ENCODE measurements at regions not wholly inside any gene's neighbourhood (a gene's known extent, or its start where the extent isn't known, plus 50 kb on each side); places are given as distances from the start of the nearest gene placed in this dataset.

DNA sequence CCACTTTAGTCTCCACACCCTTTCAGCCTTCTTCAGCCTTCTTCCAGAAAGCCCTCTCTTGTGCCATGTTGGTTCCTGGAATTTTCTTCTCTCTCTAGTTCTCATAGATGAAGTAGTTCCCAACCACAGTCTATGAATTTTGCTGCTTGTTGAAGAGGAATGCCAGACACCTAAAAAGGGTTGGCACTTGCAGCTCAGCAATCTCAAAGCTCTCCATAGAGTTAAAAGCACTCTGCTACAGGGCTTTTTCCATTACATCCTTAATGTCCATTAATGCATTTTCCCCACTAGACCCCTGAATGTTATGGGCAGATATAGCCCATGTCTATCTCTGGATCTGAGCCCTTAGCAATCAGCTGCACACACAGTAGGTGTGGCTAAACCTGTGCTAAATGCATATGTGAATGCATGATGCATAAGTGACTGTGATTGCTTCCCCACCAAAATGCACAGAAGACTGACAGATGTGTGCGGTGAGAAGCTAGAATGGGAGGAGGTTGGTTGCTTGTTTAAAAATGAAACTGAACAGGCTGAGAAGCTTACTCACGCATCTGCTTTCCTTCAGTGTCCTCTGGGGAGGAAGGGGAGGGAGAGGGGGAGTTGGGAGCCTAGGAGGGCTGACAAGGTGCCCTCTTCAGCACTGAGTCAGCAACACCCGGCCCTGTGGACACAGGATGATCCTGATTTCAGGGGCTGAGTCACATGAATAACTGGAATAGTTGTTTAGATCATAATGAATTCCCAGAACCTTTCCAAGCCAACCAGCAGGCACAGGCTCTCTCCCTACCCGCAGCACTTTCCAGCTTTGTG, 146.1 kb upstream of the FGGY start:
- DNase-seq (ENCODE audit: low read depth), result no peak

DNA sequence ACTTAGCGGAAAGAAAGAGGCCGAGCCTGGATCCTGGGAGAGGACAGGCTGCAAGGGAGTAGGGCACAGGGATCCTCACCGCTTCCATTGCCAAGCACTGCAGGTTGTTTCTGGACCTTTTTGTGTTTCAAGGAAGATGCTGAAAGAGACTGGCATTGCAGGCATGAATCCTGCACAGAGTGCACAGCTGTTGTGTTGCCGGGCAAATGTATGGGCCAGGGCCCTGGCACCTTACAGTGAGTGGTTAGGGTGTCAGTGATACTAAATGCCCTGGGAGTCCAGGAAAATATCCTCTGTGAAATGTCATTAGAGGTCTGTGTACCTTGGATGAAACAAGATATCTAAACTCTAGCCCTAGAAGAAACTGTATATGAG, 145.5 kb upstream of the FGGY start:
- DNase-seq (ENCODE audit: low read depth), result no peak

DNA sequence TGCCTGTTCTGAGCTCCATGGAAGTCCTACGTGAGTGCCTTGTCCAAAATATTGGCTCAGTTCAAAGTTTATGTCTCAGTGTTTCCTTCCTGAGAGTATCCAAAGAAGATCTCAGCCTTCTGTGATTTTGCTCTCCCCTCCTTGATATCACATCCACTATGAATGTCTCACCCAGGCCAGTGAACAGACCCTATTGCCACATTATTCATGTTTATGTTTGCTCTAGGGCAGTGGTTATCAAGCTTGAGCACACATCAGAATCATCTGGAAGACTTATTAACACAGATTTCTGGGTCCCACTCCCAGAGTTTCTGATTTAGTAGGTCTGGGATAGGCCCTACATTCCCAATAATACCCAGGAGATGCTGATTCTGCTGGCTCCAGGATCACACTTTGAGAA, 145.0 kb upstream of the FGGY start:
- DNase-seq (ENCODE audit: low read depth), result no peak

DNA sequence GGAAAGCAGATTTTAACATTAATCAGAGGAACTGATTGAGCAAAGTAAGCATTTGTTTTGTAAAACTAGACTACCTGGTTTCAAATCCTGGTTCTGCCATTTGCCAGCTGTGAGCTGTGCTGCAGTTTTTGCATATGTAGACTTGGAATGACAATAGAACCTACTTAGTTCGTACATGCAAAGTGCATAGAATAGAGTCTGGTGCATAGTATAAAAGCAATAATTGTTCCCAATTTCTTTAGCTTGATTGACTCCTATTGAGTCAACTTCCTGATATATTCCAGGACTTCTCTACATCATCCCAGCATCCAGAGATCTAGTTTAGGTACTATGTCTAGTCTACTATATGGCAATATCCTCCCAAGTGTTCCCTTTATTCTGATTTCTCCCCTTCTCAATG, 144.4 kb upstream of the FGGY start:
- no peak for DNase-seq (ENCODE audit: low read depth)

DNA sequence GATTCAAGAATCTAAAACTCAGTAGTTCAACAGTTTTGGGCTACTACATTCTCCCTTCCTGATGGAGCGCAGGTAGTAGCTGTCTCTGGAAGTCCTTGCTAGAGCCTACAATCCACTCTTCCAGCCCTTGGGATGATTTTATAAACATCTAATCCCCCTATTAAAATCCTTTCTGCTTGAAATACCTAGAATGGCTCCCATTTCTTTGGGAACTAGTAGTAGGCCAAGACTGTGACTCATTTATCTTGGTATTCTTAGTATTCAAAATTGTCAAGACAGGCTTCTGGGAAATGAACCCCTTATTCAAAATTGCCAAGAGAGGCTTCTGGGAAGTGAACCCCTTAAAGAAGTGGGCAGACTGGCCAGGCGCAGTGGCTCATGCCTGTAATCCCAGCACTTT, 142.5 kb upstream of the FGGY start:
- DNase-seq (ENCODE audit: low read depth), result no peak

DNA sequence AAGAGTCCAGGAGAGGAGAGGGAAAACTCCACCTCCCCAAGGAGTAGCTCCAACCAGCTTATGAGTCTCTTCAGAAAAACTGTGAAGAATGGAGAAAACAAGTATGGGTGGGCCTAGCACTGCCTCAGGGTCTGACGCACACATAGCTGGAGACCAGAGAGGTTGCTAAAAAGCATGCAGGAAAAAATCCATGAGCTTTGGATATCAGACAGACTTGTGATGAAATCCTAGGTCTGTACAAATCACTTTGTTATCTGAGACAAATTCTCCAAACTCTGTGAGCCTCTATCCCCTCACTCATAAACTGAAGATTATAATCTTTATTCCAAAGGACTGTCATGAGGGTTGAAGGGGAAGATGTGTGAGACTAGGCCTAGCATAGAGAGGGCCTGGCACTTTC, 141.5 kb upstream of the FGGY start:
- DNase-seq (ENCODE audit: low read depth), result no peak

DNA sequence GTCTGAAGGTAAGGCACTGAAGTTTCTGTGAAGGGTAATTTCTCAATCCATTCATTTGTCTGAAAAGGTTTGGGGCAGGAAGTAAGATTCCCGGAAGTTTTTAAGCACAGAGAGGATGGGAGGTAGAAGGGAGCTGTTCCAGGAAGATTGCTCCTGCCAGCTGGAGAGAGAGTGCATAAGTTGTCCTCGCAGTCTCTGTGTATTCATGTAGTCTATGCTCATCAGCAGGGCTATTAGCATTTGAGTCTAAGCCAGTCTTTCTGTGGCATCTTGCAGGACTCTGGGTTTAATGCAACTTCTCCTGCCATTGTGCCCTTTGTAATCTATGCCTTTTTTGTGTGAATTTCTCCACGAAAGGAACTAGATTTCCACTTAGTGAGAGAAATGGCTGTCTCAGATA, 140.8 kb upstream of the FGGY start:
- DNase-seq (ENCODE audit: low read depth), result no peak

DNA sequence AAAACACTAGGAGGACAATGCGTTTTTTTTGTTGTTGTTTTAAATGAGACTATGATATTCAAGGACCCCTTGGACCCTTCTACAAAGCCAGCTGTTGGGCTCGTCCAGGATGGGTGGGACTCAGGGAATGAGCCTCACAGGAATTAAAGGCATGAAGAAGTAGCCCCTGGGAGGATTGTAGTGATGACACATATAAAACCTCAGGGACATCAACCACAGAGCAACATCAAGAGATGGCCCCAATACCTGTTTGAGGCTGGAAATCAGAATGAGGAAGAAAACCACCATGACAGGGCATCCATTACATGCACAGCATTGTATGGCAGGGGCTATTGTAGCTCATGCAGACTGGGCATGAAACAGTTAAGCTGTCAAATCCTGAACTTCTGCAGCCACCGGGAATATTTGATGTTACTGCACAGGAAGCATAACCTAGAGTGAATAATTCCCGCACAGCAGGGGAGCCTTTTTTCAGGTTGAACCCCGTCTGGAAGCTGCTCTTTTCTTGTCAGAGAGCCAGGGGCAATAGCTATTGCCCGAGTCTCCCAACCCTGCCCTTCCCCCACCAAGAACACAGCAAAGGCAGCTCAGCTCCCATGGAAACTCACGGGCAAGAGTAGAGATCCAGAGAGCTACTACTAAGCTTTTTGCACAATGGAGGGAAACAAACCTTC, 140.2 kb upstream of the FGGY start:
- no peak for DNase-seq (ENCODE audit: low read depth)

DNA sequence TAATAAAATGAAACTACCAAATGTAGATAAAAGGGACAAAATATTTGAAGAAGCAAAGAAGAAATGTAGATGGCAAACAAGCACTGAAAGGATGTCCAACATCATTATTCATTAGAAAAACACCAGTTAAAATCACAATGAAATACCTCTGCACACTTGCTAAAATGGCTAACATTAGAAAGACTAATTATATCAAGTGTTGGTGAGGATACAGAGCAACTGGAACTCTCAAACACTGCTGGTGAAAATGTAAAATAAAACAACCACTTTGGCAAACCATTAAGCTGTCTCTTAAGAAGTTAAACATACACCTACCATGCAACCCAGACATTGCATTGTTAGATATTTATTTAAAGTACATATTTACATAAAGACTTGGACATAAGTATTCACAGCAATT, 138.6 kb upstream of the FGGY start:
- no peak for DNase-seq (ENCODE audit: low read depth)

DNA sequence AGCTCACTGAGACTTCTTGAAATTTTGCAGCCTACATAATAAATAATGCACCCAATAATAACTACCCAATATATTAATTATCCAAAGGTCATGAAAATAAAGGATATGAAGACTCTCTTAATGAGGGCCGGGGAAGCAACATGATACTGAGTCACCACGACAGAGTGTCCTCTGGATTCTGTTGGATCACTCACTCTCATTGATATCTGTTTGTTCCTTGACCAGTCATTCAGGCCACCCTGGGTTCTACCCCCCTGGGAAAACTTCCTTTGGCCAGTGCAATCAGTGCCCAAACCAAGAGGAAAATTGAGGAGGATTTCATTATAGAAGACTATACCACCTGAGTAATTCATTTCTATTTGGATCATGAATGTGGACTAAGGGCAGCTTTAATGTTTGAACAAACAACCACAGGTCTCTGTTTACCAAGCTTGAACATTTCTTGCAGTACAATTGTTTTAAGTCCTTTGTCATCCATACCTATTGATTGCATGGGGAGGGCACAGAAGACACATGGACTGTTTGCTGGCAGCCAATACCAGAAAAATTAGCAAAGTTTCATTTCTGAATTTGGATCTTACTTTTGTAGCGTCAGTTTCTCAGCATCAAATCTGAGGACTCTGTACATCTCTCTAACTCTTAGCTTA, 137.2 kb upstream of the FGGY start:
- no peak for DNase-seq (ENCODE audit: low read depth)

DNA sequence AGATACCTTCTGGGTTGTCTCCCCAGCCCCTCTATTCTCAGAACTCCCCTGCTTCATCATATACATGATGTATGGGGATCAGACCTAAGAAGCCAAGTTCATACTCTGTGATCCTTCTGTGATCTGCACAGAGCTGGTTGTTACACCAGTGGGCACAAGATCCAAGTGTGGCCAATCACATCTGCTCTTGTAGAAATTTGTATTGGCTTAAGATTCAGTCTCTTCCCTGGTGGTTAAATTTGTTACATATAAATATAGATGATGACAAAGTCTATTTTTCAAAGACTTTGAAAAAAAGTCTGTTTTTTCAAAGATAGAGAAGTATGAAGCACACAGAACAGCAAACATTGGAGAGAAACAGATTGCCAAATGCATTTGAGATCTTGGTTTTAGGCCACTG, 135.8 kb upstream of the FGGY start:
- no peak for DNase-seq (ENCODE audit: low read depth)

DNA sequence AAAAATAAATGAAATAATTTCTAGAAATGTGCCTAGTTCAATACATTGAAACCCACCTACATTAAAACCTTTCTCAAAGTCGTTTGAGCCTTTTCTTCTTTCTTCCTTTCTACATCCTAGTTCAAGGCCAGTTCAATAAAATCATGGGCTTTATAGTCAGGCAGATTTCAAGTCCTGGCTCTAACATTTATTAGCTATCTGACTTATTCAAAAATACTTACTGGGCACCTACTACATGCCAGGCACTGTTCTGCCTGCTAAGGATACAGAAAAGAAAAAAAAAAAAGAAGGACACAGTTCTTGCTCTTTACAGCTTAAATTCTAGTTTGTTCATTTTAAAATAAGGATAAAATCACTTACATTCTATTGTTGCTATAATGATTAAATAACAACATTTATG, 134.2 kb upstream of the FGGY start:
- no peak for DNase-seq (ENCODE audit: low read depth)

DNA sequence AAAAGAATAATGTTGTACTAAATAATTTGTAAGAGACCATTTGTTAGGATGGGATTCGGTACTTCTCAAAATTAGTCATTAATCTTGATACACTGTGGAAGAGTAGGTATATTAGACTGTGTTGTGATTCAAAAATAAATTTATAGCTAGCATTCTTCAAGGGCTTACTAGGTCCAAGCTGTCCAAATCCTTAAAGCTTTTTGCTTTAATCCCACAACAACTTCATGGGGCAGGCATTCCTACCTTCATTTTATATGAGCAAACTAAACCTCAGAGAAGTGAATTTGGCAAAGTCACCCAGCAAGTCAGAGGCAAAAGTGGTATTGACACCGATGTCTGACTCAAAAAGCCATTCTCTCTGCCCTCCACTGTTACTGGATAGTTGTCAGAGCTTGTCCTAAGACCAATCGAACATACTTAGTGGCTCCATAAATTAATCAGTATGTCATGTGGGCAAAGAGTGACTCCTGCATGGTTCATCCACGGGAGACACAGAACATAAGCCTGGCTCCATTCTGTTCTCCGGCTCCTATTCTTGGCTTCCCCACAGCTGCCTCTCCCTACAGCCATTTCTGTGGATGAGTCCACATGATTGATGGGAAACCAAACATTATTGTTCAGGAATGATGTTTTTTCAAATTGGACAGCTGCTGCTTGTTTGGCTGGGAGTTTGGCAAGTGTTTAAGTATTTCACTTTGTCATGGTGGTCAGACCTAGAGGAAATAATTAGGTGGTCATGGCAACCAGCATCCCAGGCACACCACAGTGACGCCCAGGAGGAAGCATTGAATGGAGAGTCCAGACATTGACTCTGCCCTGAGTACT, 133.4 kb upstream of the FGGY start:
- DNase-seq (ENCODE audit: low read depth), result no peak

DNA sequence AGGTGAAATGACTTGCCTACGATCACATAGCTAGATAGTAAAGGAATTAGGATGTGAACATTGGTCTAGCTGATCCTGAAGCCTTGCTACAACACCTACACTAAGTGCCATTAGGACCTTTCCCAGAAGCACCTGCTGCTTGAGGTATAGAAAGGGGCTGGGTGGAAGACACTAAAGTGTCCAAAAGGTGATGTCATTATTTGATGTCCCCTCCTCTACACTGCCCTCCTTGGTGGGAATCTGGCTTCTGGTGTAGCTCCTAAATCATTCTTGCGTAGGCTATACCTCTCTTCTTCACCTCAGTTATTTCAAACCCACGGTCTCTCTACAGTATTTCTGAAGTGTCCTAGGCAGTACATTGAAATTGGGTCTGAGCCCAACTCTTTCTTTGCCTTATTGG, 132.5 kb upstream of the FGGY start:
- DNase-seq (ENCODE audit: low read depth), result no peak

DNA sequence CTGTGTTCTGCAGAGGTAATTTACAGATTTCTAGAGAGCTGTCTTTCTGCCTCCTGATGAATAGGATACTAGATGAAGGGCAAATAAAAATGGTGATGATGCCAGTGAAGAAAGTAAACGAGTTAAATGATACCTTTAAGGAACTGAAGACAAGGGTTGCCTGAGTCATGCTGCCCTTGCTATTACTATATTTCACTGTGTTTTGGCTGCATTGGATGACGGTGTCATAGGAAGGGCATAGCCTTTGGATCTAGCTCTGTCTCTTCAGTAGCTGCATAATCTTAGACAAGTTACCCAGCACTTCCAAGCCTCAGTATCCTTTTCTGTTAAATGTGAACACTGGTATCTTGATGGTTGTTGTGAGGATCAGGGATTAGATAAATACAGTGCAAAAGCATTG, 131.5 kb upstream of the FGGY start:
- DNase-seq (ENCODE audit: low read depth), result no peak

DNA sequence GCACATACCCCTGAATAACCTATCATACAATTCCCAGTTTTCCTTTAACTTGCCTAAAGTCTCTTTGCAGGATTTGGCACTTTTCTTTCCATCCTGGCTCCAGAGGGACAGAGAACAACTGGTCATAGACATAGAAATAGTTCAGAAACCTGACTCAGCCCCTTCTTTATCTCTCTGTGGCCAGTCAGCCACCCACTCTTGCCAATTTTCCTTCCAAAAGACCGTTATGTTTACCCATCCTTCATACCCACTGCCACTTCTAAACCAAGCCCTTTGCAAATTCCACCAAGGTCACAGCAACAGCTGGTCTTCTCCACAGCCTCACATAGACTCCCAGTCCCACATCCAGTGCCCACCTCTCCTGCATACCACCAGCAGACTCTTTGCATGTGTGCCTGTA, 127.2 kb upstream of the FGGY start:
- no peak for DNase-seq (ENCODE audit: low read depth)

DNA sequence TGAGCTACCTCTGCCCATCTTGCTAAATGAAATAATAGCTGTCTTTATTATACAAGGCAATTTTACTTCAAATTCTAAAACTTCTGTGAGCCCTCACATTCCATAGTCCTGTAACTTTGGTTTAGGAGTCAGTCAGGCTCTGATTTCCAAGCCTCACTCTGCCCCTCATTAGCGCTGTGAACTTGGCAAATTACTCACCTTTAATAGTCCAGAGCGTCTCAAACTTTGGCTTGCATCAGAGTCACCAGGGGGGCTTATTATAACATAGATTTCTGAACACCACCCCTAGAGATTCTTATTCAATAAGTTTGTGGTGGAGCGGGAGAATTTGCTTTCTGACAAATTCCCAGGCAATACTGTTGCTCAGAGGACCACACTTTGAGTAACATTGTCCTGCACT, 126.2 kb upstream of the FGGY start:
- no peak for DNase-seq (ENCODE audit: low read depth)

DNA sequence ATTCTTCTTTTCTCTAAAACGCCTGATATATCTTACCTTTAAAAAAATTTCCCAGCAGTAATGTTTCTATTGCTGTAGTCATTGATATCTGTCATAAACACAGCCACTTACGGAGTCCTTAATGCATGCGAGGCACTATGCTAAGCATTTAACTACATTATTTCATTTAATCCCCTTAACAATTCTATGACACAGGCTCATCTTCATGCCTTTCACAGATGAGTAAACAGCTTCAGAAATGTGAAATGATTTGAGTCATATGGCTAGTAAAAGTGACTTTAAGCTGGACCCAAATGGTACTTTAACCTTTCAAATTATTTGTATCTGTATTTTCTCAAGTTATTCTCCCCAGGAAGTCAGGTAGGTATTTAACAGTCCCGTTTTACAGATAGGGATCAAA, 125.1 kb upstream of the FGGY start:
- DNase-seq (ENCODE audit: low read depth), result no peak

DNA sequence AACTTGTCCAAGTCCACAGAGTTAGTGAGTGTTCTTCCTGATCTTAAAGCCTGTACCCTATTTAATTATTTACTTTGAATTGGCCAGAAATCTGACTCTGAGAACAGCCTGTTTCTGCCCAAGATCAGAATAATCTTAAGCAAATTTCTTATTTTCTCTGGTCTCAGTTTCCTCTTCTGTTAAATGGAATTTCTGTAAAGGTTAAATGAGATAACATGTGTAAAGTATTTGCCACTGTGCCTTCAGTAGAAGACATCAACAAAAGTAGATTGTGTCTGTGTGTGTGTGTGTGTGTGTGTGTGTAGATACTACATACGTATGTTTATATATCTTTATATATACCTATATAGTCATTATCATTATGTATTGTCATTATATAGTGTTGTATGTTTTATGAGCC, 124.2 kb upstream of the FGGY start:
- no peak for DNase-seq (ENCODE audit: low read depth)

DNA sequence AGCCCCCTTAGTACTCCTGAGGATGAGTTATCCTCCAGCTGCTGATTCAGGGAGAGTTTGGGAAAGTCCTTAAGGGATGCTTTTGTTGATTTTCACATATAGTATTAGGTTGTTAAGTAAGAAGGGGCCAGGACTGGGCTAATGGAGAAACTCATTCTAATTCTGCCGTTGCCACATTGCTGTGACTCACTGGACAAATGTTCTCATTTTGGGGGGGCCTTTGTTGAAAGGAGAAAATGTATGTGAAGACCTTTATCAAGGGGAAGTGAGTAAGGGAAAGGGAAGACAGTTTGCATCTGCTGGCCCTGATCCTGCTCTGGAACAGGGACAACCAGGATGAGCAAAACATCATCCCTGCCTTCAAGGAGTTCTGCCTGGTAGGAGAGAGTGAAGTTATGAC, 123.2 kb upstream of the FGGY start:
- DNase-seq (ENCODE audit: low read depth), result no peak

DNA sequence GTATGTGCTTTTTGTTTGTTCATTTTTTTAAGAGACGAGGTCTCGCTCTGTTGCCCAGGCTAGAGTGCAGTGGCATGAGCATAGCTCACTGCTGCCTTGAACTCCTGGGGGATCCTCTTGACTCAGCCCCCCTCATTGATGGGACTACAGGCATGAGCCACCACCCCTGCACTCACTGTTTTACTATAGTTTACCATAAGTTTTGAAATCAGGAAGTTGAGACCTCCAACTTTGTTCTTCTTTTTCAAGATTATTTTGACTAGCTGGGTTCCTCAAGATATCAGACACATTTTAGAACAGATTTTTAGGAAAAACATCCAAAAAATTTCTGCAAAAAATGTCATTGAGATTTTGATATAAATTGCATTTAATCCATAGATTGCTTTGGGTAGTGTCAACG, 120.4 kb upstream of the FGGY start:
- no peak for DNase-seq (ENCODE audit: low read depth)

DNA sequence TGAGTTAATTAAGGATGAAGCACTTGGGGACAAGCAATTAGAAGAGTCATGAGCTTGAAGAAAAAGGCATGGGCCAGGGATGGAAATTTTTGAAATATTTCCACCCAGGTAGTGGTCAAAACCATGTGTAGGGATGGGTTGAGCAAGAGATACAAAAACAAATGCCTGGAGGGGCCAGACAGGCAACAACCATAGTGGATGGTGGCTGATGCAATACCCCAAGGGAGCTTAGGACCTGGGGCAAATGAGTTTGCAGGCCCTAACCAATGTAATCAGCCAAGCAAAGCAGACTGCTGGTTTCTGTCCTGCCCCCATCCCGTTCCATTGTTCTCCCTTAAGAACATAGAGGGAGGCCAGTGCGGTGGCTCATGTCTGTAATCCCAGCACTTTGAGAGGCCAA, 119.1 kb upstream of the FGGY start:
- no peak for DNase-seq (ENCODE audit: low read depth)

Measured in activated T-cell treated with anti-CD3 and anti-CD28 coated beads for 48 hours (primary cell).